ENCODE measurements at regions not wholly inside any gene's neighbourhood (a gene's known extent, or its start where the extent isn't known, plus 50 kb on each side); places are given as distances from the start of the nearest gene placed in this dataset.

DNA sequence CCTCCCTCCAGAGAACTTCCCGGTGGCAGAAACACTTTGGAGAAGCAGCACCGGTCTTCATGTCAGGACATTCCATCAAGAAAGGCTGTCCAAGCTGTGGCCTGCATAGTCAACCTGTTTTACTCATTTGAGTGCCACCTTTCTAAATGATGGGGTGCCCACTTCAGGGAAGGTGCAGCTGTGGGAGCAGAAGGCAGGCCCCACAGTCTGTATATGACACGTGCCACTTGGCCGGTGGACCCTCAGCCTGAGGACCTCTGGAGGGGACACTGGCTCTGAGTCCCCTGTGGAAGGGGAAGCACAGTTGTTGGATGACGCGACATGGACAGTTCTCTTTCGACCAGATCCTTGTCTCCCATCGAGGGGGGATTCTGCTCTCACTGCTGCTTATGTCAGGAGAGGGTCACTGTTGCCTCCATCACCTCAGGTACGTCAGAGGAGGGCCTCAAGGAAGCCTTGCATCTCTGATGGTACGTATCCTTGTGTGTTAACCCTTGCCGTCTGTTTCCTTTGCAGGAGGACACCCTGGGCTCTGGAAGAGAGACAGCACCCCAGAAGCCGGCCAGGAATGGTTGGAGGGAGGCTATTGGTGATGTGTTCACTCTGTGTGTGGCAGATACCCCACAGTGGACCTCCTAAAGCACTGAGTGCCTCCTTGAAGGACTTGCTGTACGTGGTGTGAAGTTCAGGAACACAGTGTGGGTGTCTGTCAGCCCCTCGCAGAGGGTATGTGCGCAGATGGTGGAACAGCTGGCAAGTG lies 132.1 kb upstream of the RTL1 start:
- Histone ChIP-seq H3K36me3 (no peaks in the 10 kb centered on the region), H3K4me1 (no peaks in the 10 kb centered on the region), H3K9me3 (no peaks in the 10 kb centered on the region), H3K27ac (no peak overlapping the region), H3K27me3 (no peaks in the 10 kb centered on the region), H3K4me3 (no peak overlapping the region)
- DNase-seq: peak in 1 of 2 donors; percentile 37
- intact Hi-C loops (cut with DNase I; ENCODE audit: low total_unique reads): no loop called here
- TF ChIP-seq, protein P1, sequence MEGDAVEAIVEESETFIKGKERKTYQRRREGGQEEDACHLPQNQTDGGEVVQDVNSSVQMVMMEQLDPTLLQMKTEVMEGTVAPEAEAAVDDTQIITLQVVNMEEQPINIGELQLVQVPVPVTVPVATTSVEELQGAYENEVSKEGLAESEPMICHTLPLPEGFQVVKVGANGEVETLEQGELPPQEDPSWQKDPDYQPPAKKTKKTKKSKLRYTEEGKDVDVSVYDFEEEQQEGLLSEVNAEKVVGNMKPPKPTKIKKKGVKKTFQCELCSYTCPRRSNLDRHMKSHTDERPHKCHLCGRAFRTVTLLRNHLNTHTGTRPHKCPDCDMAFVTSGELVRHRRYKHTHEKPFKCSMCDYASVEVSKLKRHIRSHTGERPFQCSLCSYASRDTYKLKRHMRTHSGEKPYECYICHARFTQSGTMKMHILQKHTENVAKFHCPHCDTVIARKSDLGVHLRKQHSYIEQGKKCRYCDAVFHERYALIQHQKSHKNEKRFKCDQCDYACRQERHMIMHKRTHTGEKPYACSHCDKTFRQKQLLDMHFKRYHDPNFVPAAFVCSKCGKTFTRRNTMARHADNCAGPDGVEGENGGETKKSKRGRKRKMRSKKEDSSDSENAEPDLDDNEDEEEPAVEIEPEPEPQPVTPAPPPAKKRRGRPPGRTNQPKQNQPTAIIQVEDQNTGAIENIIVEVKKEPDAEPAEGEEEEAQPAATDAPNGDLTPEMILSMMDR (IDR thresholded peaks at IDR 0.05): no peak

DNA sequence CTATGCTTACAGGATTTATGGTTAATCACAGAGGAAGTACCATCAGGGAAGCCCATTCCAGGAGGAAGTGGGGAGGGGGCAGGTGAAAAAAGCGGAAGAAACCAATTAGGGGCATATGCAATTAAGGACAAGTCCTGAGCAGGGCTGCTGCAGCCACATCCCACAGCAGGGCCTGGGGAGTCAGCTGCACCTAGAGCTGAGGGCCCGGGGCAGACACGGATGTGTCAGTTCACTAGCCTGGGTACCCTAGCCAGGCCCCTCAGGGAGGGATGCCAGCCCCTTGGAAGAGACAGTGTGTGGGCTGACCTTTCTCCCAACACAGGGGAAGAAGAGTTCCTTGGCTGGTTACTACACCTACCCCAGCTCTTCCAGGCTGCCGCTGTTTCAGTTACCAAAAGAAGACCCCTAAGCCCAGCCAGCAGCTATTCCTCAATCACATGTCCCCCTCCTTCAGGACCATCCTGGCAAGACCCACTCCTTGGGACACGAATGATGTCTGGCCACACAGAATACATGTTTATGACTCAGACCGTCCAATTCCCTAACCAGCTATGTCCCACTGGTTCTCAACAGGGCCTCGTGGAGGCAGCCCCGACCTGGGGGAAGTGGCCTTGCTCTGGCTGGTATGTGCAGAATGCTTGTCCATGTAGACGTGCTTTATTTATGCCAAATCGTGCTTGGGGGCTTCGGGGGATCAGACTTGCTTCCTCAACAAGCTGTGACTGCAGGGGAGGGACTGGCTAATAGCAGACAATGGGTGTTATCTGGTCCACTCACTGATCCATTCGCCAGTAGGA lies 133.7 kb upstream of the RTL1 start:
- no peak overlapping the region for H3K27ac ChIP-seq
- peak; percentile 7 to 39 for DNase-seq
- TF ChIP-seq, protein P1 (IDR thresholded peaks at IDR 0.05): no peak
- no peak overlapping the region for H3K4me3 ChIP-seq
- no peaks in the 10 kb centered on the region for H3K4me1 ChIP-seq
- no peaks in the 10 kb centered on the region for H3K9me3 ChIP-seq
- intact Hi-C loops (cut with DNase I; ENCODE audit: low total_unique reads): no loop called here
- H3K36me3 ChIP-seq: no peaks in the 10 kb centered on the region
- H3K27me3 ChIP-seq: no peaks in the 10 kb centered on the region

DNA sequence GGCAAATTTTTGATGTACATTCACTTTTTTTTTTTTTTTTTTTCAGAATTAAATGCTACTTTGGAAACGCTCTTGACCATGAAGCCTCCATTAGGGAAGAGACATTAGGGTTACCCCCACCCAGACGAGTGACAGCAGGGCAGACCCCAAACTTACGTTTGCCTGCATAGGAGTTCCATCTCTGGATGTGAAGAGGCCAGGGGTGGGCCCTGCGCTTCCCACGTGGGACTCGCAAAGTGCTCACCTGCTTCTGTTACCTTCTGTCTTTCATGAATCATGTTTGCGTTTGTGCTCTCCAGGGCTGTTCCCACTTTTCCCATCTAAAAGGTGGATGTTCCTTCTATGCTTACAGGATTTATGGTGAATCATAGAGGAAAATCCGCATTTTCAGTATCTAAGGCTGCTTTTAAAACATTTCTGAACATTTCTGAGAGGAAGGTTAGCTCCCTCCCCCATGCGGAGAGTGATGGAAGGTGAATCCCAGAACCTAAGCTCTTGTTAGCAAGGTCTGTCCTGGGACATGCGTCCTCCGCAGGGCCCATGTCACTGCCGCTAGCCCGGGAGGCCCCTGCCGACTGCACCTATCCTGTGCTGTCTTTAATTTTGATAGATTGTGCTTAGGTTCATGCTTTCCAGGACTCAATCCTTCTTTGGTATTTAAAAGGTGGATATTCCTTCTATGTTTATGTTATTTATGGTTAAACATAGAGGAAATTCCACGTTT lies 135.7 kb upstream of the RTL1 start:
- H3K4me3 ChIP-seq: no peak overlapping the region
- intact Hi-C loops (cut with DNase I; ENCODE audit: low total_unique reads): no loop called here
- no peak overlapping the region for H3K27ac ChIP-seq
- no peak for DNase-seq
- H3K27me3 ChIP-seq: no peaks in the 10 kb centered on the region
- H3K4me1 ChIP-seq: no peaks in the 10 kb centered on the region
- TF ChIP-seq, protein P1 (IDR thresholded peaks at IDR 0.05): no peak
- H3K9me3 ChIP-seq: no peaks in the 10 kb centered on the region
- H3K36me3 ChIP-seq: no peaks in the 10 kb centered on the region

DNA sequence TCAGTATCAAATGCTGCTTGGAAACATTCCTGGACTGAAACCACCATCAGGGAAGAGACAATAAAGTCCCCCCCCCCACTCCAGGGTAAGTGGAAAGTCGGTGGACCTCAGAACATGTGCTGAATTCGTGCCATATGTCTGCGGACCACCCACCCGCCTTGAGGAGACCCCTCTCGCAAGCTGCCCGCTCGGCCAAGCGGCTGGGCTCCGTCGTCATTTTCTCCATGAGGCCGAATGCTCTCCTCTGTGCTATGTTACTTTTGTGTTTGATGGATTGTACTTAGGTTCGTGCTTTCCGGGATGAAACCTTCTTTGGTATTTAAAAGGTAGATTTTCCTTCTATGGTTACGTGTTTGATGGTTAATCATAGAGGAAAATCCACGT lies 136.2 kb upstream of the RTL1 start:
- no peak overlapping the region for H3K4me3 ChIP-seq
- TF ChIP-seq, protein P1 (IDR thresholded peaks at IDR 0.05): no peak

DNA sequence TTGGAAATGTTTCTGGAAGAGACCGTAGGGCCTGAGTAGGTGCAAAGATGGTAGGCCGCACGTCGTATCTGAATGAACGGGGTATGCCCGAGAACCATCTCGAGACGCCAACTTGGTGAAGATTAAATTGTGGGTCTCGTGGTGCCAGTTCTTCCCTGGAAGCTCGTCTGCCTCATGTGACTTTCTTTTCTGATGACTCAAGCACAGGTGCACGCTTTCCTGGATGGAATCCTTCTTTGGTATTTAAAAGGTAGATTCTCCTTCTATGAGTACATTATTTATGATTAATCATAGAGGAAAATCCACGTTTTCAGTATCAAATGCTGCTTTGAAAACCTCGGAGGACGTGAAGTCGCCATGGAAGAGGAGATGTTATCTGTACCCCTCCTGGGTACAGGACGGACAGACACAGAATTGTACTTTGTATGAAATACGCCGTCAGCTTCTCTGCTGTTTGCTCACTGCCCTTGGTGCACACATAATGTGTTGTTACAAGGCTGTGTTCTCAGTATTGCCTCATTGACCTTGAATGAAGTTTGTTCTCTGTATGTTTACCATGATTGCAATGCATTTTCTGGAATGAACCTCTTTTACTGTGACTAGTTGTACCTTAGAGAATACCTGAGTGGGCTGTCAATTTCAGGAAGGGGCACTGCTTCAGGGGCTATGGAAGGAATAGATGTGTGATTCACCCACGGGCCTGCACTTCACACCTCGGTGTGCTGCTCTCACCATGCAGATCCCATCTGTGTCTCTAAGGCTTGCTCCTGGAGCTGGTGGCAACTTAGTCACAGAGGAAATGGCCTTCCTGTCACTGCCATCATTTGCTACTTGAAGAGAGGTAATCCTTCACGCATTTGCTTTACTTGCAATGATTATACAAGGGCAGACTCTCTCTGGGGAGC lies 137.3 kb upstream of the RTL1 start:
- Histone ChIP-seq H3K4me1 (no peaks in the 10 kb centered on the region), H3K9me3 (no peaks in the 10 kb centered on the region), H3K27ac (no peak overlapping the region), H3K27me3 (no peaks in the 10 kb centered on the region), H3K36me3 (no peaks in the 10 kb centered on the region), H3K4me3 (no peak overlapping the region)
- TF ChIP-seq, protein P1 (IDR thresholded peaks at IDR 0.05): no peak
- no peak for DNase-seq
- intact Hi-C loops (cut with DNase I; ENCODE audit: low total_unique reads): no loop called here

More for the DNA sequence above, 136.2 kb upstream of the RTL1 start:
- Histone ChIP-seq H3K27ac (no peak overlapping the region), H3K4me1 (no peaks in the 10 kb centered on the region), H3K36me3 (no peaks in the 10 kb centered on the region), H3K27me3 (no peaks in the 10 kb centered on the region), H3K9me3 (no peaks in the 10 kb centered on the region)
- intact Hi-C loops (cut with DNase I; ENCODE audit: low total_unique reads): no loop called here
- no peak for DNase-seq

All from tibial artery (tissue), 4 donors.